Panc1 (cell line): ENCODE measurements at regions not wholly inside any gene's neighbourhood (a gene's known extent, or its start where the extent isn't known, plus 50 kb on each side); places are given as distances from the start of the nearest gene placed in this dataset.
"Not testable (repeated sequence)": the region's sequence is repeated elsewhere in the genome, so short reads cannot be mapped to it uniquely, and the experiment has no call there.

ENCODE experiments used
- ATAC-seq: fragments of 200-7000 bp; cut with Tn5 transposase; 2 replicates; pipeline ENCODE4 v1.9.1; 2020; ENCODE audit warnings: mild to moderate bottlenecking, moderate library complexity
- BruUV-seq: library from RNA; stranded (reverse); fragments of 400-500 nt; replicated peaks from 2 replicates; lab custom pipeline; 2021; lab: Mats Ljungman, UMichigan
- CTCF ChIA-PET: fragments of 300-600 bp; sonication (Branson Sonifier 250); formaldehyde crosslinking; loops from one replicate; lab custom pipeline; 2022; ENCODE audit warnings: antibody characterized with exemption; lab: Charles Lee
- POLR2A ChIA-PET: fragments of 300-600 bp; sonication (Branson Sonifier 250); formaldehyde crosslinking; loops from one replicate; lab custom pipeline; 2022; ENCODE audit warnings: antibody characterized with exemption; lab: Charles Lee
- DNase-seq: peaks from one replicate; pipeline ENCODE4 v3.0.0-alpha.2; 2010; ENCODE audit warnings: low read depth, low spot score
- H3K27ac ChIP-seq: 2 replicates; pipeline ENCODE4 v1.5.1; 2011; ENCODE audit warnings: mild to moderate bottlenecking, low read length, inconsistent platforms
- H3K27me3 ChIP-seq: fragments of 200-500 bp; sonication (Bioruptor generic); 2 replicates; pipeline ENCODE4 v1.6.0; 2014; ENCODE audit warnings: low read length, inconsistent platforms; ENCODE audit not compliant: control insufficient read depth, insufficient read depth
- H3K36me3 ChIP-seq: fragments of 200-500 bp; sonication (Bioruptor generic); 2 replicates; pipeline ENCODE4 v1.5.1; 2014; ENCODE audit warnings: inconsistent platforms, mild to moderate bottlenecking, low read length, moderate library complexity; ENCODE audit not compliant: control insufficient read depth, insufficient read depth
- H3K4me1 ChIP-seq: 2 replicates; pipeline ENCODE4 v1.5.1; 2011; ENCODE audit warnings: inconsistent platforms, mild to moderate bottlenecking, low read length, moderate library complexity; ENCODE audit not compliant: control insufficient read depth, insufficient read depth
- H3K4me3 ChIP-seq, 2 experiments: 2 replicates each; pipeline ENCODE4 v1.5.1; 2011 to 2012; ENCODE audit warnings: low read depth in 2 of 2, low read length in 2 of 2, mild to moderate bottlenecking in 2 of 2, inconsistent platforms in 1 of 2, moderate library complexity in 1 of 2
- H3K9me3 ChIP-seq: fragments of 200-500 bp; sonication (Bioruptor generic); 2 replicates; pipeline ENCODE4 v1.5.1; 2014; ENCODE audit warnings: low read depth, mild to moderate bottlenecking, inconsistent platforms, low read length, moderate library complexity; ENCODE audit not compliant: control insufficient read depth, insufficient read depth
- POLR2AphosphoS5 ChIP-seq: IDR thresholded peaks from 2 replicates; pipeline ENCODE4 v1.6.1; 2012; ENCODE audit warnings: mild to moderate bottlenecking, low read depth, low read length, moderate library complexity
- SIN3A ChIP-seq: IDR thresholded peaks from 2 replicates; pipeline ENCODE4 v1.6.1; 2012; ENCODE audit warnings: low read depth, mild to moderate bottlenecking, low read length, moderate library complexity, borderline replicate concordance; ENCODE audit not compliant: insufficient read depth
- TCF7L2 ChIP-seq: IDR thresholded peaks from 2 replicates; pipeline ENCODE4 v1.6.1; 2011; ENCODE audit warnings: mild to moderate bottlenecking, low read depth, low read length, inconsistent platforms
- in situ Hi-C: cut with HindIII; loops from 2 replicates; pipeline ENCODE4 v1.10.0; 2016; ENCODE audit warnings: low sequenced_read_pairs, low pct_unique_long_range_greater_than_20kb
- intact Hi-C: fragments of 100-400 bp; cut with micrococcal nuclease; formaldehyde crosslinking; loops from one replicate; pipeline ENCODE4 v1.10.0; 2022; ENCODE audit not compliant: unreplicated experiment
- TF ChIP-seq, protein P1 (sequence below), 2 experiments: IDR thresholded peaks; 2 replicates each; pipeline ENCODE4 v1.6.1; 2011 to 2012; ENCODE audit warnings: low read depth in 2 of 2, control low read depth in 1 of 2, low read length in 1 of 2, mild to moderate bottlenecking in 1 of 2, moderate library complexity in 1 of 2; ENCODE audit not compliant: insufficient read depth in 1 of 2
- TF ChIP-seq, protein P2 (sequence below): fragments of 450-650 bp; IDR thresholded peaks from 2 replicates; pipeline ENCODE4 v1.5.1; 2017; ENCODE audit warnings: mild to moderate bottlenecking

- H3K9me3 ChIP-seq, BruUV-seq, H3K4me1 ChIP-seq, DNase-seq, CTCF ChIA-PET, intact Hi-C loops, in situ Hi-C loops, H3K27ac ChIP-seq, POLR2A ChIA-PET, H3K4me3 ChIP-seq, H3K36me3 ChIP-seq, H3K27me3 ChIP-seq: not testable (repeated sequence)
- peak; percentile 37; the same call in 1 of the 2 replicates for ATAC-seq
These were observed 60.2 kb upstream of the SULF2 start for GRCh38 chr20:47845382-47845977.

- CTCF ChIA-PET, intact Hi-C loops, H3K36me3 ChIP-seq, H3K4me3 ChIP-seq, H3K4me1 ChIP-seq, H3K27me3 ChIP-seq, H3K27ac ChIP-seq, DNase-seq, in situ Hi-C loops, BruUV-seq, H3K9me3 ChIP-seq, POLR2A ChIA-PET: not testable (repeated sequence)
- 0 out of 2 replicates have a peak, but pooled peaks have one; percentile 7 for ATAC-seq
These were observed 59.3 kb upstream of the SULF2 start for GRCh38 chr20:47844568-47844906.

GRCh38 chr20:47843886-47844567 lies 58.7 kb upstream of the SULF2 start:
- BruUV-seq = no TSS peak
- Histone ChIP-seq H3K4me1 (no peaks in the 10 kb centered on the region), H3K27ac (no peak overlapping the region), H3K4me3 (no peak overlapping the region), H3K36me3 (no peaks in the 10 kb centered on the region), H3K27me3 (peaks cover 3% of the 10 kb centered on the region; the same call in 1 of the 2 replicates), H3K9me3 (no peaks in the 10 kb centered on the region)
- intact Hi-C loops (no loop called here), in situ Hi-C loops (no loop called here)
- CTCF ChIA-PET = no interaction called here
- TF ChIP-seq POLR2AphosphoS5 (no peak), SIN3A (no peak), TCF7L2 (no peak)
- TF ChIP-seq, protein P1, sequence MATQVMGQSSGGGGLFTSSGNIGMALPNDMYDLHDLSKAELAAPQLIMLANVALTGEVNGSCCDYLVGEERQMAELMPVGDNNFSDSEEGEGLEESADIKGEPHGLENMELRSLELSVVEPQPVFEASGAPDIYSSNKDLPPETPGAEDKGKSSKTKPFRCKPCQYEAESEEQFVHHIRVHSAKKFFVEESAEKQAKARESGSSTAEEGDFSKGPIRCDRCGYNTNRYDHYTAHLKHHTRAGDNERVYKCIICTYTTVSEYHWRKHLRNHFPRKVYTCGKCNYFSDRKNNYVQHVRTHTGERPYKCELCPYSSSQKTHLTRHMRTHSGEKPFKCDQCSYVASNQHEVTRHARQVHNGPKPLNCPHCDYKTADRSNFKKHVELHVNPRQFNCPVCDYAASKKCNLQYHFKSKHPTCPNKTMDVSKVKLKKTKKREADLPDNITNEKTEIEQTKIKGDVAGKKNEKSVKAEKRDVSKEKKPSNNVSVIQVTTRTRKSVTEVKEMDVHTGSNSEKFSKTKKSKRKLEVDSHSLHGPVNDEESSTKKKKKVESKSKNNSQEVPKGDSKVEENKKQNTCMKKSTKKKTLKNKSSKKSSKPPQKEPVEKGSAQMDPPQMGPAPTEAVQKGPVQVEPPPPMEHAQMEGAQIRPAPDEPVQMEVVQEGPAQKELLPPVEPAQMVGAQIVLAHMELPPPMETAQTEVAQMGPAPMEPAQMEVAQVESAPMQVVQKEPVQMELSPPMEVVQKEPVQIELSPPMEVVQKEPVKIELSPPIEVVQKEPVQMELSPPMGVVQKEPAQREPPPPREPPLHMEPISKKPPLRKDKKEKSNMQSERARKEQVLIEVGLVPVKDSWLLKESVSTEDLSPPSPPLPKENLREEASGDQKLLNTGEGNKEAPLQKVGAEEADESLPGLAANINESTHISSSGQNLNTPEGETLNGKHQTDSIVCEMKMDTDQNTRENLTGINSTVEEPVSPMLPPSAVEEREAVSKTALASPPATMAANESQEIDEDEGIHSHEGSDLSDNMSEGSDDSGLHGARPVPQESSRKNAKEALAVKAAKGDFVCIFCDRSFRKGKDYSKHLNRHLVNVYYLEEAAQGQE (IDR thresholded peaks at IDR 0.05; ENCODE audit: insufficient read depth in 1 of 2, low read depth in 2 of 2, low read length in 1 of 2) = no peak
- TF ChIP-seq, protein P2, sequence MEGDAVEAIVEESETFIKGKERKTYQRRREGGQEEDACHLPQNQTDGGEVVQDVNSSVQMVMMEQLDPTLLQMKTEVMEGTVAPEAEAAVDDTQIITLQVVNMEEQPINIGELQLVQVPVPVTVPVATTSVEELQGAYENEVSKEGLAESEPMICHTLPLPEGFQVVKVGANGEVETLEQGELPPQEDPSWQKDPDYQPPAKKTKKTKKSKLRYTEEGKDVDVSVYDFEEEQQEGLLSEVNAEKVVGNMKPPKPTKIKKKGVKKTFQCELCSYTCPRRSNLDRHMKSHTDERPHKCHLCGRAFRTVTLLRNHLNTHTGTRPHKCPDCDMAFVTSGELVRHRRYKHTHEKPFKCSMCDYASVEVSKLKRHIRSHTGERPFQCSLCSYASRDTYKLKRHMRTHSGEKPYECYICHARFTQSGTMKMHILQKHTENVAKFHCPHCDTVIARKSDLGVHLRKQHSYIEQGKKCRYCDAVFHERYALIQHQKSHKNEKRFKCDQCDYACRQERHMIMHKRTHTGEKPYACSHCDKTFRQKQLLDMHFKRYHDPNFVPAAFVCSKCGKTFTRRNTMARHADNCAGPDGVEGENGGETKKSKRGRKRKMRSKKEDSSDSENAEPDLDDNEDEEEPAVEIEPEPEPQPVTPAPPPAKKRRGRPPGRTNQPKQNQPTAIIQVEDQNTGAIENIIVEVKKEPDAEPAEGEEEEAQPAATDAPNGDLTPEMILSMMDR = no peak
- POLR2A ChIA-PET = no interaction called here
- DNase-seq = no peak
- peak; percentile 33 for ATAC-seq

GRCh38 chr20:47842950-47843349 lies 57.7 kb upstream of the SULF2 start:
- ATAC-seq, POLR2A ChIA-PET, H3K27me3 ChIP-seq, in situ Hi-C loops, H3K9me3 ChIP-seq, H3K27ac ChIP-seq, H3K36me3 ChIP-seq, BruUV-seq, H3K4me1 ChIP-seq, DNase-seq, CTCF ChIA-PET, H3K4me3 ChIP-seq, intact Hi-C loops: not testable (repeated sequence)

- BruUV-seq, intact Hi-C loops: not testable (repeated sequence)
These were observed 56.7 kb upstream of the SULF2 start for GRCh38 chr20:47842004-47842403.

More at GRCh38 chr20:47842004-47842403, 56.7 kb upstream of the SULF2 start:
- DNase-seq, H3K27me3 ChIP-seq, POLR2A ChIA-PET, H3K4me3 ChIP-seq, H3K4me1 ChIP-seq, CTCF ChIA-PET, in situ Hi-C loops, ATAC-seq, H3K36me3 ChIP-seq, H3K9me3 ChIP-seq, H3K27ac ChIP-seq: not testable (repeated sequence)
